ENCODE measurements at regions not wholly inside any gene's neighbourhood (a gene's known extent, or its start where the extent isn't known, plus 50 kb on each side); places are given as distances from the start of the nearest gene placed in this dataset.
"Not testable (repeated sequence)": the region's sequence is repeated elsewhere in the genome, so short reads cannot be mapped to it uniquely, and the experiment has no call there.

DNA sequence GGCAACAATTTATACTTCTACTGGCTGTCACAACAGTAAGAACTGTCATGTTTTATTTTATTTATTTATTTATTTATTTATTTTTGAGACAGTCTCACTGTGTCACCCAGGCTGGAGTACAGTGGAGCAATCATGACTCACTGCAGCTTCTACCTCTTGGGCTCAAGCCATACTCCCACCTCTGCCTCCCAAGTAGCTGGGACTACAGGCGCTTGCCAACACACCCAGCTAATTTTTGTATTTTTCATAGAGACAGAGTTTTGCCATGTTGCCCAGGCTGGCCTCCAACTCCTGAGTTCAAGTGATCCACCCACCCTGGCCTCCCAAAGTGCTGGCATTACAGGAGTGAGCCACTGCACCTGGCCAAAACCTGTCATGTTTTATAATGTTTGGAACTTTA is 255.1 kb upstream of the DUSP10 start:
- TF ChIP-seq, protein P1, sequence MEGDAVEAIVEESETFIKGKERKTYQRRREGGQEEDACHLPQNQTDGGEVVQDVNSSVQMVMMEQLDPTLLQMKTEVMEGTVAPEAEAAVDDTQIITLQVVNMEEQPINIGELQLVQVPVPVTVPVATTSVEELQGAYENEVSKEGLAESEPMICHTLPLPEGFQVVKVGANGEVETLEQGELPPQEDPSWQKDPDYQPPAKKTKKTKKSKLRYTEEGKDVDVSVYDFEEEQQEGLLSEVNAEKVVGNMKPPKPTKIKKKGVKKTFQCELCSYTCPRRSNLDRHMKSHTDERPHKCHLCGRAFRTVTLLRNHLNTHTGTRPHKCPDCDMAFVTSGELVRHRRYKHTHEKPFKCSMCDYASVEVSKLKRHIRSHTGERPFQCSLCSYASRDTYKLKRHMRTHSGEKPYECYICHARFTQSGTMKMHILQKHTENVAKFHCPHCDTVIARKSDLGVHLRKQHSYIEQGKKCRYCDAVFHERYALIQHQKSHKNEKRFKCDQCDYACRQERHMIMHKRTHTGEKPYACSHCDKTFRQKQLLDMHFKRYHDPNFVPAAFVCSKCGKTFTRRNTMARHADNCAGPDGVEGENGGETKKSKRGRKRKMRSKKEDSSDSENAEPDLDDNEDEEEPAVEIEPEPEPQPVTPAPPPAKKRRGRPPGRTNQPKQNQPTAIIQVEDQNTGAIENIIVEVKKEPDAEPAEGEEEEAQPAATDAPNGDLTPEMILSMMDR (IDR thresholded peaks at IDR 0.05; ENCODE audit: low read depth, low read length, poor library complexity, severe bottlenecking): not testable (repeated sequence)
- not testable (repeated sequence) for TF ChIP-seq EZH2phosphoT487 (IDR thresholded peaks at IDR 0.05; ENCODE audit: borderline replicate concordance, low read length)
